GM12892 (cell line): ENCODE measurements at regions not wholly inside any gene's neighbourhood (a gene's known extent, or its start where the extent isn't known, plus 50 kb on each side); places are given as distances from the start of the nearest gene placed in this dataset.

ENCODE experiments used
- POLR2A ChIP-seq: IDR thresholded peaks from 2 replicates; pipeline ENCODE4 v1.6.1; 2011; ENCODE audit warnings: low read depth, low read length, control low read depth
- POLR2AphosphoS5 ChIP-seq: IDR thresholded peaks from 2 replicates; pipeline ENCODE4 v1.6.1; 2011; ENCODE audit warnings: low read depth, low read length, control low read depth
- TAF1 ChIP-seq: IDR thresholded peaks from 2 replicates; pipeline ENCODE4 v1.6.1; 2011; ENCODE audit warnings: low read depth, mild to moderate bottlenecking, control low read depth, low read length, borderline replicate concordance

DNA sequence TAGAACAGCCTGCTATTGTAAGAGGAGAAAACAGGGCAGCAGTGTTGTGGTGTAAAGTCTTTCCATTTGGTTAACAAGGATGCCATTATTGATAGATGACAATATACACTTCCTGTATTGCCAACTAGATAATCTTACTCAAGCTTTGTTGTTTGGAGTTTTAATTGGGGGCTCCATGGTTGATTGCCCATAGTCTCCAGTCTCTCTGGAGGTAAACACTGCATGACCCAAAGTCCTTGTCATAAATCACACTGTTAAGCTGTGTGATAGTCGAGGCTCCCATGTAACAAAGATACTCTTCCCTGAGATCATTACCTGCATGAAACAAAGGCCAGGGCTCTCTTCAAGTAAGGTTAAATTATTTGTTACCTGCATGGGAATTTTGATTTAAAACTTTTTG lies 394.6 kb downstream of the C4orf33 start:
- TF ChIP-seq POLR2AphosphoS5 (no peak), POLR2A (no peak), TAF1 (no peak)
